Gastrocnemius medialis (tissue), 4 donors: ENCODE measurements at regions not wholly inside any gene's neighbourhood (a gene's known extent, or its start where the extent isn't known, plus 50 kb on each side); places are given as distances from the start of the nearest gene placed in this dataset.

ENCODE experiments used
- POLR2A ChIP-seq, 2 donors: fragments of 450-650 bp; IDR thresholded peaks; one replicate each; pipeline ENCODE4 v1.6.1; 2017; ENCODE audit warnings: antibody characterized with exemption in 2 of 2, mild to moderate bottlenecking in 2 of 2, moderate library complexity in 2 of 2
- TF ChIP-seq, protein P1 (sequence below), 5 experiments: fragments of 450-650 bp in 3 of 5; fragments of 200-600 bp in 2 of 5; sonication (generic) in 2 of 5; IDR thresholded peaks in 4 of 5; conservative IDR thresholded peaks in 1 of 5; 1 replicate in 4 of 5; 2 replicates in 1 of 5; pipeline ENCODE4 v1.5.1; 2016 to 2019; ENCODE audit warnings: antibody characterized with exemption in 5 of 5, mild to moderate bottlenecking in 3 of 5, moderate library complexity in 3 of 5

DNA sequence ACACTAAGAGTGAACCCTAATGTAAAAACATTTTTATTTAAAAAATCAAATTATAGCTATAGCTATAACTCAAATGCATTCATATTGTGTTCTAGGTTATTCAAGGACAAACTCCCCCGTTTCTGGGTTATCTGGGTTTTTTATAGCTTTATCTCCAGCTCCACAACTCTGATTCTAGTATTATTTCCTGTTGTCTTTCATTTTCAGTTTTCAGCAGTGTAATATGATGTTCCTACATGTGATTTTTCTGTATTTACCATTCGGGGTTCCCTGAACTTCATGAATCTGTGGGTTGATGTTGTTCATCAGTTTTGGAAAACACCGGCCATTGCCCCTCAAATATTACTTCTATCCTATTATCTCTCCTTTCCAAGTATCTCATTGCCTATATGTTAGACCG, 221.9 kb upstream of the FOXN3 start:
- TF ChIP-seq, protein P1, sequence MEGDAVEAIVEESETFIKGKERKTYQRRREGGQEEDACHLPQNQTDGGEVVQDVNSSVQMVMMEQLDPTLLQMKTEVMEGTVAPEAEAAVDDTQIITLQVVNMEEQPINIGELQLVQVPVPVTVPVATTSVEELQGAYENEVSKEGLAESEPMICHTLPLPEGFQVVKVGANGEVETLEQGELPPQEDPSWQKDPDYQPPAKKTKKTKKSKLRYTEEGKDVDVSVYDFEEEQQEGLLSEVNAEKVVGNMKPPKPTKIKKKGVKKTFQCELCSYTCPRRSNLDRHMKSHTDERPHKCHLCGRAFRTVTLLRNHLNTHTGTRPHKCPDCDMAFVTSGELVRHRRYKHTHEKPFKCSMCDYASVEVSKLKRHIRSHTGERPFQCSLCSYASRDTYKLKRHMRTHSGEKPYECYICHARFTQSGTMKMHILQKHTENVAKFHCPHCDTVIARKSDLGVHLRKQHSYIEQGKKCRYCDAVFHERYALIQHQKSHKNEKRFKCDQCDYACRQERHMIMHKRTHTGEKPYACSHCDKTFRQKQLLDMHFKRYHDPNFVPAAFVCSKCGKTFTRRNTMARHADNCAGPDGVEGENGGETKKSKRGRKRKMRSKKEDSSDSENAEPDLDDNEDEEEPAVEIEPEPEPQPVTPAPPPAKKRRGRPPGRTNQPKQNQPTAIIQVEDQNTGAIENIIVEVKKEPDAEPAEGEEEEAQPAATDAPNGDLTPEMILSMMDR (IDR thresholded peaks at IDR 0.05 in 4 of 5, conservative IDR thresholded peaks at IDR 0.05 in 1 of 5), result no peak
- TF ChIP-seq POLR2A (IDR thresholded peaks at IDR 0.05), result no peak
